Brain pericyte (primary cell): ENCODE measurements at regions not wholly inside any gene's neighbourhood (a gene's known extent, or its start where the extent isn't known, plus 50 kb on each side); places are given as distances from the start of the nearest gene placed in this dataset.
A peak's percentile ranks its signal among the peaks of the same experiment; 100 is the strongest.

Experiments used
- DNase-seq: peaks from one replicate; pipeline ENCODE4 v3.0.0-alpha.2; 2012; ENCODE audit warnings: low read depth, low spot score

GRCh38 chr9:79135681-79136415 lies 435.9 kb upstream of the TLE4 start:
- DNase-seq, result no peak

GRCh38 chr9:79140751-79141150 lies 431.0 kb upstream of the TLE4 start:
- no peak for DNase-seq

GRCh38 chr9:79143211-79143610 lies 428.6 kb upstream of the TLE4 start:
- no peak for DNase-seq

- DNase-seq, result no peak
These were observed 426.3 kb upstream of the TLE4 start for GRCh38 chr9:79145442-79145841.

- no peak for DNase-seq
These were observed 422.2 kb upstream of the TLE4 start for GRCh38 chr9:79149585-79149984.

- DNase-seq, result no peak
These were observed 420.0 kb upstream of the TLE4 start for GRCh38 chr9:79151791-79152190.

- DNase-seq, result no peak
These were observed 419.5 kb upstream of the TLE4 start for GRCh38 chr9:79152306-79152705.

- no peak for DNase-seq
These were observed 417.0 kb upstream of the TLE4 start for GRCh38 chr9:79154806-79155205.

GRCh38 chr9:79155308-79155707 lies 416.5 kb upstream of the TLE4 start:
- no peak for DNase-seq

GRCh38 chr9:79163544-79163943 lies 408.2 kb upstream of the TLE4 start:
- no peak for DNase-seq

- no peak for DNase-seq
These were observed 407.4 kb upstream of the TLE4 start for GRCh38 chr9:79164406-79164805.

- DNase-seq, result no peak
These were observed 406.6 kb upstream of the TLE4 start for GRCh38 chr9:79165020-79165780.

- no peak for DNase-seq
These were observed 405.8 kb upstream of the TLE4 start for GRCh38 chr9:79166005-79166404.

GRCh38 chr9:79170643-79171042 lies 401.1 kb upstream of the TLE4 start:
- DNase-seq, result no peak

- no peak for DNase-seq
These were observed 397.8 kb upstream of the TLE4 start for GRCh38 chr9:79173932-79174331.

GRCh38 chr9:79176014-79176697 lies 395.6 kb upstream of the TLE4 start:
- DNase-seq, result no peak

- no peak for DNase-seq
These were observed 386.9 kb upstream of the TLE4 start for GRCh38 chr9:79184831-79185230.

- no peak for DNase-seq
These were observed 385.9 kb upstream of the TLE4 start for GRCh38 chr9:79185866-79186265.

- DNase-seq, result no peak
These were observed 382.2 kb upstream of the TLE4 start for GRCh38 chr9:79189511-79189924.

GRCh38 chr9:79193001-79193400 lies 378.8 kb upstream of the TLE4 start:
- DNase-seq, result no peak

- DNase-seq, result no peak
These were observed 378.1 kb upstream of the TLE4 start for GRCh38 chr9:79193501-79194223.

GRCh38 chr9:79195879-79196278 lies 375.9 kb upstream of the TLE4 start:
- DNase-seq, result peak; percentile 74
